ENCODE measurements at regions not wholly inside any gene's neighbourhood (a gene's known extent, or its start where the extent isn't known, plus 50 kb on each side); places are given as distances from the start of the nearest gene placed in this dataset.
"Not testable (repeated sequence)": the region's sequence is repeated elsewhere in the genome, so short reads cannot be mapped to it uniquely, and the experiment has no call there.

DNA sequence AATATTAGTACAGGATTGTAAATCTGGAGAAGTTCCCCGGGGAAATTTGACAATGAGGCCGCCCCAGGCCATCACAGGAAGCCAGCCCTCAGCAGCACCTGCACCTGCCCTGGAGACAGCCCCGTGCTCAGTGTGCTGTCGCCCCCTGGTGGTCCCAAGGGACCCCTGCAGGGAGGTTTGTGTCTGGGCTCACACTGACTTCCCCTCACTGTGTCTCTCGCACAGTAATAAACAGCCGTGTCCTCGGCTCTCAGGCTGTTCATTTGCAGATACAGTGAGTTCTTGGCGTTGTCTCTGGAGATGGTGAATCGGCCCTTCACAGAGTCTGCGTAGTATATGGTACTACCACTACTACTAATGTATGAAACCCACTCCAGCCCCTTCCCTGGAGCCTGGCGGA is 1011.2 kb downstream of the TMEM121 start:
- not testable (repeated sequence) for DNase-seq

GRCh38 chr14:106538201-106538600 is 1011.8 kb downstream of the TMEM121 start:
- DNase-seq, result no peak

- no peak for DNase-seq
These were observed 1021.5 kb downstream of the TMEM121 start for GRCh38 chr14:106547735-106548434.

DNA sequence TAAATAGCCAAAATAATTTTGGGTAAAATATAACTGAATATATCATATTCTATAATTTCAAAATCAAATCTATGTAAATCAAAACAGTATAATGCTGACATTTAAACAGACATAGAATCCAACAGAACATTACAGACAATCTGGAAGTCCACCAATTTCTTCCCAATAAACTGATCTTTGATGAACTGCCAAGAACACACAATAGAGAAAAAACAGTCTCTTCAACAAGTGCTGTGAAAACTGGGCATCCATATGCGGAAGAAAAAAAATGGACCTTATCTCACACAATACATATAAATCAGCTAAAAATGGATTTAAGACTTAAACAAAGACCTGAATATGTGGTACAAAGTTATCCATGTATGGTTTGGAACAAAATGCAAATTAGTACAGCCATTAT is 1022.7 kb downstream of the TMEM121 start:
- no peak for DNase-seq

- DNase-seq, result no peak
These were observed 1024.9 kb downstream of the TMEM121 start for GRCh38 chr14:106551265-106551664.

- not testable (repeated sequence) for DNase-seq
These were observed 1029.8 kb downstream of the TMEM121 start for GRCh38 chr14:106556211-106556610.

GRCh38 chr14:106556665-106557289 is 1030.4 kb downstream of the TMEM121 start:
- DNase-seq, result no peak

DNA sequence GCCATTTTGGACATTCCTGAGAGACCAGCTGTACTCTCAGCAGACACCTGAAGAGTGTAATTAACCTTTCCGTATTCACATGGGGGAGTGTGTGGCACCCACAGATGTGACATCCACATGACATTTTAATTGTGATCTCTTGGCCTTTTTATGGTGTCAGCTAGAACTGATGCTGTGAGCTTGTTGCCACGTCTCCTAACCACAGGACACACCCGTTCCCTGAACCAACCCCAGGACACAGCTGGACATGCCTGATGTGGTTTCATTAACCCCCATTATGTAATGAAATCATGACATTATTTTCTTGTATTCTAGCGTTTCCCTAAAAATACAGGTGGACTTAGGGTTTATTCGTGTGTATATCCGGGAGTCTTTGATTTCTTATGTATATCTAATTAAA is 1036.1 kb downstream of the TMEM121 start:
- DNase-seq, result no peak

DNA sequence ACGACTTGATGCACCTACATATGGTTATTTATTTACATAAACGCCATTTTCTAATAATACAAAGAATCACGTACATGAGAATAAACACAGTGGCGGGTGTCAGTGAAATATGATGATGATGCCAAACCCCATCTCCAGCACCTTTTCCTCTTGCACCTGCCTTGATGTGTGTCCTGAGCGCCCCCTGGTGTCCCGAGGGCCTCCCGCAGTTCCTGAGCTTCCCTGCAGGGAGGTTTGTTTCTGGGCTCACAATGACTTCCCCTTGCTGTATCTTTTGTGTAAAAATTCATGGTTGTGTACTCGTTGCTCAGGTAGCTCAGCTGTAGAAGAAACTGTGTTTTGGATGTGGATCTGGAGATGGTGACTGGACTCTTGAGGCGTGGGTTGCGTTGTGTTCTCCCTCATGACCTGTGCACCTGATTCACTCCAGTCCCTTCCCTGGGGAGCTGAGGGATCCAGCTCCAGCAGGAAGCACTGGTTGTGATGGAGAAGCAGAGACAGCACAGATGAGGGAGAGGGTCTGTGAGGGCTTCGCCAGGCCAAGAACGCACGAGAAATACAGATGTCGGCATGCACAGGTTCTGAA is 1037.8 kb downstream of the TMEM121 start:
- no peak for DNase-seq

DNA sequence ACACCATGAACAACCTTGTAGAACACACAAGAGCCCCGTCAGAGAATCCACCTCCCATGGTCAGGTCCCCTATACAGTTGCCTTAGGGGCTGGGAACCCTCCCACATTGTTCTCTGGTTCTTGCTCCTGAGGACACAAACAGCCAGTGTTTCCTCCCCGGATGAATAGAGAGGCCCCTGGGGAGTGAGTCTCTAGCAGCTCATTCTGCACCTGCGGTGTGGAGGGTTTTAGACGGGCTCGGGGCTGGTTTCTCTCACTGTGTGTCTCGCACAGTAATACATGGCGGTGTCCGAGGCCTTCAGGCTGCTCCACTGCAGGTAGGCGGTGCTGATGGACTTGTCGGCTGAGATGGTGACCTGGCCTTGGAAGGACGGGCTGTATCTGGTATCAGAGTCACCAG is 1052.1 kb downstream of the TMEM121 start:
- no peak for DNase-seq

GRCh38 chr14:106579084-106579483 is 1052.7 kb downstream of the TMEM121 start:
- DNase-seq, result no peak

GRCh38 chr14:106585692-106586091 is 1059.3 kb downstream of the TMEM121 start:
- DNase-seq, result no peak

DNA sequence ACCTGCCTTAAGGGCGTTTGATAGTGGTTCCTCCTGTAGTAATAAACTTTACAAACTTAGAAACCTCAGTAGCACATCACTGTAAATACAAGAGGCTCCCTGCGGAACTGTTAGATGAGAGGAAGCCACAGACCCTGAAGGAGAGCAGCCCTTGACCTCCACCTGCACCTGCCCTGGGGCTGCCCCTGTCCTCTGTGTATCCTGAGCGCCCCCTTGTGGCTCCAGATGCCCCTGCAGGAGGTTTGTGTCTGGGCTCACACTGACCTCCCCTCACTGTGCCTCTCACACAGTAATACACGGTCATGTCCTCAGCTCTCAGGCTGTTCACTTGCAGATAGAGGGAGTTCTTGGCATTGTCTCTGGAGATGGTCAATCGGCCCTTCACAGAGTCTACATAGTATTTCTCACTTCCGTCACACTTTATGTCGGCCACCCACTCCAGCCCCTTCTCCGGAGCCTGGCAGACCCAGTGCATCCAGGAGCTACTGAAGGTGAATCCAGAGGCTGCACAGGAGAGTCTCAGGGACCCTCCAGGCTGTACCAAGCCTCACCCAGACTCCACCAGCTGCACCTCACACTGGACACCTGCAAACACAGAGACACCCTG is 1059.8 kb downstream of the TMEM121 start:
- DNase-seq, result no peak

- not testable (repeated sequence) for DNase-seq
These were observed 1065.2 kb downstream of the TMEM121 start for GRCh38 chr14:106591539-106591938.

DNA sequence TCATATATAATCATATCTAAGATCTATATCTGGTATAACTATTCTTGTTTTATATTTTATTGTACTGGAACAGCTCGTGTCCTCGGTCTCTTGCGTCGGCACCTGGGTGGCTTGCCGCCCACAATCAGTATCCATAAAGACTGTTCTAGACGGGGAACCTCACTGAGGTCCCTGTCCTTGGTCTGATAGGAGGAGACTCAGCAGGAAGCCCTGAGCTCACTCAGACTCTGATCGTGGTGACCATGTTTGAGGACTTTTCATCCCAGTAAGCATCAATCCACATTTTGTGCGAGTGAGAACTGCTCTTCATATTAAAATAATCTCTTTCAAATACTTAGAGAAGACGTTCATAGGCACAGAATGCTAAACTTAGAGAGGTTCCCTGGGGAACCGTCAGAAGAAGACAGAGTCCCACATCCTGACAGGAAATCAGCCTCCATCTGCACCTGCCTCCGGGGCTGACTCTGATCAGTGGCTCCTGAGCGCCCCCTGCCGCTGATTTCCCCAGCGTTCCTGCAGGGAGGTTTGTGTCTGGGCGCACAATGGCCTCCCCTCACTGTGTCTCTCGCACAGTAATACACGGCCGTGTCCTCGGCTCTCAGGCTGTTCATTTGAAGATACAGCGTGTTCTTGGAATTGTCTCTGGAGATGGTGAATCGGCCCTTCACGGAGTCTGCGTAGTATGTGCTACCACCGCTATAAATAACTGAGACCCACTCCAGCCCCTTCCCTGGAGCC is 1065.9 kb downstream of the TMEM121 start:
- not testable (repeated sequence) for DNase-seq

- no peak for DNase-seq
These were observed 1072.8 kb downstream of the TMEM121 start for GRCh38 chr14:106599209-106599608.

DNA sequence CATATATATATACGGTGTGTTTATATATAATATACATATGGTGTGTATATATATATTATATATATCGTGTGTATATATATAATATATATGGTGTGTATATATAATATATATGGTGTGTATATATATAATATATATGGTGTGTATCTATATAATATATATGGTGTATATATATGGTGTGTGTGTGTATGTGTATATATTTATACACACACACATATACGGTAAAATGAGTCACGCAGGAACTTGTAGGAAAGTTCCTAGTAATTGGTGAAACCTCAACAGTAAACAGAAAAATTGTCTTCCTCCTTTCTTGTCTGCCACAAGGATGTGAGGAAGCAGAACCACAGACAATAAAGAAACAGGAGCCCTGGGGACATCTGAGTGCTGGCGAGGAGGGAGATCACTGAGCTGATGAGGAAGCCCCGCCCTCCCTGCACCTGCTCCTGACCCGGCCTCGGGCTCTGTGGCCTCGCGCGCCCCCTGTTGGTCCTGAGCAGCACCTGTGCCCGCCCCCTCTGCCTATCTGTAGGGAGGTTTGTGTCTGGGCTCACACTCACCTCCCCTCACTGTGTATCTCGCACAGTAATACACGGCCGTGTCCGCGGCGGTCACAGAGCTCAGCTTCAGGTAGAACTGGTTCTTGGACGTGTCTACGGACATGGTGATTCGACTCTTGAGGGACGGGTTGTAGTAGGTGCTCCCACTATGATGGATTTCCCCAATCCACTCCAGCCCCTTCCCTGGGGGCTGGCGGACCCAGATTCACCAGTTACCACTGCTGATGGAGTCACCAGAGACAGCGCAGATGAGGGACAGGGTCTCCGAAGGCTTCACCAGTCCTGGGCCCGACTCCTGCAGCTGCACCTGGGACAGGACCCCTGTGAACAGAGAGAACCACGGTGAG is 1079.4 kb downstream of the TMEM121 start:
- no peak for DNase-seq

DNA sequence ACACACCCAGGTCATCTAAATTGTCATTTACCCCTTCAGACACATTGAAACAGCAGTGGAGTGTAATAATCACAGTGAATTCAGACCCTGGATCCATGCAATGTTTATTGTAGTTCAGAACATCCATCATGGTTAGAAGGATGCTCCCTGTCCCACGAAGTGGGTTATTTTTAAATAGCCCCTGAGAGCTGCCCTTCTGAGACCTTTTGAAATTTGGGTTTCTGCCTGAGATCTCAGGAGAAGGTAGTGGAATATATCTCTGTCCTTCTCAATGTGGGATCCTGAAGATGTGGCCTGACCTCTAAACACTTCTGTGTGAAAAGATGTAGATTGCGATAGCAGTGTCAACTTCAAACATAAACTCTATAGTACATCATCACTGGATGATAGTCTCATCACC is 1080.6 kb downstream of the TMEM121 start:
- no peak for DNase-seq

GRCh38 chr14:106610691-106611090 is 1084.3 kb downstream of the TMEM121 start:
- DNase-seq, result no peak

DNA sequence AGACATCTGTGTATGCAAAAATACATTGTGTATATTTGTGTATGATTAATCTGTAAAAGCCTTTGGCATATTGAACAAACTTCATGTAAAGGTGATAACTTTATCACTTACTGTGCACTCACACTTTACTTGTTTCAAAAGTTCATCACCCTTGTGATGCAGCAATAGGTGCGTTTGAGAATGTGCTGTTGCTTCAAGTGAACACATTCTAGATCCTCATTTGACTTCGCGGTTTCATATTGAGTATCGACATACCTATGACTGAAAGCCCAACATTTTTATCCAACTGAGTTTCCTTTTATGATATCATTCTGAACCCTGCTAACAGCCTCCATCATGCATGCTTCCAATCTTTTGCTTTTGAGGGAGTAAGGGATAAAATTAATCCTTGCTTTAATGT is 1086.9 kb downstream of the TMEM121 start:
- DNase-seq, result no peak

- DNase-seq, result not testable (repeated sequence)
These were observed 1092.1 kb downstream of the TMEM121 start for GRCh38 chr14:106618471-106618951.

DNA sequence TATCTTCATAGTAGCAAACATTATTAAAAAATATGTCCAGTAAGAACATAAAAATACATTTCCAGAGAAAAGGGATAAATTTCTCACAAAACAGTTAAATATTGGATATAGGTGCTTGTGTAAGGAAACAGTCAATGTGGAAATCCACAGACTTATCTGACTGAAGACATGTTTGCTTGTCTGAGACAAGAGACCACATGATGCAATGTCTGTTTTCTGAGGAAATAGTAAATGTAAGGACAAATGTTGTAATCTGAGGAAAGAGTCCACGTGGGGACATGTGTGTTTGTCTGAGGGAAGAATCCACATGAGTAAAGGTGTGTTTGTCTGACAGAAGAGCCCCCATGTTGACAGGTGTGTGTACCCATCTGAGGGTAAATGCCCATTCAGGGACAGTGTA is 1093.2 kb downstream of the TMEM121 start:
- DNase-seq, result no peak
